Neural crest cell (in vitro differentiated cells): ENCODE measurements at regions not wholly inside any gene's neighbourhood (a gene's known extent, or its start where the extent isn't known, plus 50 kb on each side); places are given as distances from the start of the nearest gene placed in this dataset.

Experiments
- DNase-seq: peaks from one replicate; pipeline ENCODE4 v3.0.0; 2021; ENCODE audit warnings: low read depth, mixed read lengths, low spot score
- H3K27ac Mint-ChIP-seq: one replicate; pipeline ENCODE4 v1.8.0; 2021; ENCODE audit warnings: mild to moderate bottlenecking, mixed read lengths; ENCODE audit not compliant: unreplicated experiment
- H3K27me3 Mint-ChIP-seq: 2 replicates; pipeline ENCODE4 v1.8.0; 2021; ENCODE audit warnings: low read depth, mild to moderate bottlenecking, mixed read lengths
- H3K36me3 Mint-ChIP-seq: 2 replicates; pipeline ENCODE4 v1.8.0; 2021; ENCODE audit warnings: low read depth, mild to moderate bottlenecking, mixed read lengths
- H3K4me1 Mint-ChIP-seq: 2 replicates; pipeline ENCODE4 v1.8.0; 2021; ENCODE audit warnings: mixed read lengths
- H3K4me3 Mint-ChIP-seq: one replicate; pipeline ENCODE4 v1.8.0; 2021; ENCODE audit warnings: mild to moderate bottlenecking, mixed read lengths
- H3K9me3 Mint-ChIP-seq: 2 replicates; pipeline ENCODE4 v1.8.0; 2021; ENCODE audit warnings: mixed read lengths
- CTCF ChIP-seq: fragments of 200-600 bp; sonication (generic); conservative IDR thresholded peaks from 2 replicates; pipeline ENCODE4 v1.5.0; 2021; ENCODE audit warnings: antibody characterized with exemption, mild to moderate bottlenecking

- TF ChIP-seq CTCF, result no peak
- no peaks in the 10 kb centered on the region for H3K27me3 Mint-ChIP-seq
- no peak overlapping the region for H3K4me3 Mint-ChIP-seq
These were observed 314.7 kb upstream of the CDH6 start for GRCh38 chr5:30878746-30879145.

GRCh38 chr5:30878296-30878695, 315.2 kb upstream of the CDH6 start:
- TF ChIP-seq CTCF, result no peak
- H3K36me3 Mint-ChIP-seq, result no peaks in the 10 kb centered on the region
- H3K4me3 Mint-ChIP-seq, result no peak overlapping the region
- H3K27ac Mint-ChIP-seq, result no peak overlapping the region
- DNase-seq, result no peak
- no peaks in the 10 kb centered on the region for H3K27me3 Mint-ChIP-seq
- H3K4me1 Mint-ChIP-seq, result no peaks in the 10 kb centered on the region
- H3K9me3 Mint-ChIP-seq, result no peaks in the 10 kb centered on the region

More at GRCh38 chr5:30878746-30879145, 314.7 kb upstream of the CDH6 start:
- H3K9me3 Mint-ChIP-seq, result no peaks in the 10 kb centered on the region
- H3K27ac Mint-ChIP-seq, result no peak overlapping the region
- no peaks in the 10 kb centered on the region for H3K36me3 Mint-ChIP-seq
- H3K4me1 Mint-ChIP-seq, result no peaks in the 10 kb centered on the region
- DNase-seq, result no peak

GRCh38 chr5:30874241-30875034, 319.0 kb upstream of the CDH6 start:
- Mint-ChIP-seq H3K9me3 (no peaks in the 10 kb centered on the region), H3K27me3 (no peaks in the 10 kb centered on the region), H3K36me3 (no peaks in the 10 kb centered on the region), H3K27ac (no peak overlapping the region), H3K4me1 (peaks cover 19% of the 10 kb centered on the region), H3K4me3 (no peak overlapping the region)
- no peak for DNase-seq
- no peak for TF ChIP-seq CTCF

GRCh38 chr5:30871196-30871595, 322.3 kb upstream of the CDH6 start:
- Mint-ChIP-seq H3K4me1 (peaks cover 23% of the 10 kb centered on the region), H3K27ac (no peak overlapping the region), H3K4me3 (no peak overlapping the region), H3K9me3 (no peaks in the 10 kb centered on the region), H3K36me3 (no peaks in the 10 kb centered on the region), H3K27me3 (no peaks in the 10 kb centered on the region)
- no peak for TF ChIP-seq CTCF
- DNase-seq, result no peak

GRCh38 chr5:30867711-30868110, 325.8 kb upstream of the CDH6 start:
- H3K4me1 Mint-ChIP-seq, result peaks cover 30% of the 10 kb centered on the region
- no peak for DNase-seq
- no peaks in the 10 kb centered on the region for H3K27me3 Mint-ChIP-seq
- no peak overlapping the region for H3K27ac Mint-ChIP-seq
- peaks cover 7% of the 10 kb centered on the region for H3K9me3 Mint-ChIP-seq
- H3K4me3 Mint-ChIP-seq, result no peak overlapping the region
- TF ChIP-seq CTCF, result no peak
- peaks cover 6% of the 10 kb centered on the region for H3K36me3 Mint-ChIP-seq
